Thymus (tissue), 11 donors: ENCODE measurements at regions not wholly inside any gene's neighbourhood (a gene's known extent, or its start where the extent isn't known, plus 50 kb on each side); places are given as distances from the start of the nearest gene placed in this dataset.
A peak's percentile ranks its signal among the peaks of the same experiment; 100 is the strongest.

Experiments
- DNase-seq, 9 donors: peaks; one replicate each; pipeline ENCODE4 v3.0.0-alpha.2; 2013; ENCODE audit warnings: low spot score in 9 of 9, low read depth in 6 of 9, missing footprints in 1 of 9
- H3K27ac ChIP-seq, 2 donors: one replicate each; pipeline ENCODE4 v1.5.1; 2013; ENCODE audit warnings: control low read depth in 1 of 2, low read depth in 1 of 2, low read length in 1 of 2, mild to moderate bottlenecking in 1 of 2, moderate library complexity in 1 of 2
- H3K27me3 ChIP-seq, 2 donors: one replicate each; pipeline ENCODE4 v1.5.1; 2013; ENCODE audit warnings: low read length in 1 of 2; ENCODE audit not compliant: control insufficient read depth in 2 of 2, insufficient read depth in 1 of 2
- H3K36me3 ChIP-seq, 2 donors: one replicate each; pipeline ENCODE4 v1.5.1; 2013; ENCODE audit warnings: low read length in 1 of 2, mild to moderate bottlenecking in 1 of 2, moderate library complexity in 1 of 2; ENCODE audit not compliant: control insufficient read depth in 2 of 2, insufficient read depth in 2 of 2
- H3K4me1 ChIP-seq, 2 donors: one replicate each; pipeline ENCODE4 v1.5.1; 2013; ENCODE audit warnings: low read length in 2 of 2; ENCODE audit not compliant: control insufficient read depth in 2 of 2, insufficient read depth in 2 of 2
- H3K4me3 ChIP-seq, 2 donors: one replicate each; pipeline ENCODE4 v1.5.1; 2013; ENCODE audit warnings: low read length in 2 of 2, control low read depth in 1 of 2, mild to moderate bottlenecking in 1 of 2
- H3K9me3 ChIP-seq, 2 donors: one replicate each; pipeline ENCODE4 v1.5.1; 2013; ENCODE audit warnings: low read length in 1 of 2, mild to moderate bottlenecking in 1 of 2; ENCODE audit not compliant: control insufficient read depth in 2 of 2, insufficient read depth in 1 of 2
- WGBS: extraction: QIAGEN DNeasy Blood & Tissue Kit; methylation state at CpG from one replicate; pipeline ENCODE4 v1.1.7; 2013; 5-methylcytosine and 5-hydroxymethylcytosine counted together
- donor health status: healthy.

GRCh38 chr6:97405818-97406409, 122.9 kb upstream of the MMS22L start:
- no peak for DNase-seq
- no peaks in the 10 kb centered on the region for H3K9me3 ChIP-seq
- no peaks in the 10 kb centered on the region for H3K36me3 ChIP-seq
- 91% methylated on average over 3 of the region's 3 CpGs for WGBS
- H3K27me3 ChIP-seq: no peaks in the 10 kb centered on the region
- H3K4me1 ChIP-seq: no peaks in the 10 kb centered on the region
- H3K27ac ChIP-seq: no peak overlapping the region
- no peak overlapping the region for H3K4me3 ChIP-seq

- DNase-seq: no peak
- no peaks in the 10 kb centered on the region for H3K9me3 ChIP-seq
- no peaks in the 10 kb centered on the region for H3K27me3 ChIP-seq
- H3K4me1 ChIP-seq: no peaks in the 10 kb centered on the region
- no peaks in the 10 kb centered on the region for H3K36me3 ChIP-seq
- 92% methylated on average over 1 of the region's 1 CpG for WGBS
- no peak overlapping the region for H3K4me3 ChIP-seq
- H3K27ac ChIP-seq: no peak overlapping the region
Measured at GRCh38 chr6:97406633-97407032, 123.6 kb upstream of the MMS22L start.

GRCh38 chr6:97411610-97412009, 128.6 kb upstream of the MMS22L start:
- H3K9me3 ChIP-seq: no peaks in the 10 kb centered on the region
- no peaks in the 10 kb centered on the region for H3K4me1 ChIP-seq
- DNase-seq: no peak
- no peak overlapping the region for H3K27ac ChIP-seq
- H3K4me3 ChIP-seq: no peak overlapping the region
- H3K27me3 ChIP-seq: no peaks in the 10 kb centered on the region
- whole genome bisulfite sequencing: 40% methylated on average over 2 of the region's 2 CpGs
- no peaks in the 10 kb centered on the region for H3K36me3 ChIP-seq

- Histone ChIP-seq H3K27ac (no peak overlapping the region), H3K36me3 (no peaks in the 10 kb centered on the region), H3K4me3 (no peak overlapping the region), H3K27me3 (no peaks in the 10 kb centered on the region), H3K9me3 (no peaks in the 10 kb centered on the region), H3K4me1 (no peaks in the 10 kb centered on the region)
- 79% methylated on average over 1 of the region's 1 CpG for WGBS
- DNase-seq: no peak
Measured at GRCh38 chr6:97412511-97412910, 129.5 kb upstream of the MMS22L start.

- Histone ChIP-seq H3K4me3 (no peak overlapping the region), H3K27me3 (no peaks in the 10 kb centered on the region), H3K4me1 (no peaks in the 10 kb centered on the region), H3K27ac (no peak overlapping the region), H3K9me3 (peaks cover 0 to 3% of the 10 kb centered on the region in 2 donors), H3K36me3 (no peaks in the 10 kb centered on the region)
- 72% methylated on average over 1 of the region's 1 CpG for WGBS
- no peak for DNase-seq
Measured at GRCh38 chr6:97422171-97422570, 139.2 kb upstream of the MMS22L start.

GRCh38 chr6:97423190-97423589, 140.2 kb upstream of the MMS22L start:
- Histone ChIP-seq H3K27me3 (no peaks in the 10 kb centered on the region), H3K4me3 (no peak overlapping the region), H3K9me3 (peaks cover 0 to 3% of the 10 kb centered on the region in 2 donors), H3K36me3 (no peaks in the 10 kb centered on the region), H3K27ac (no peak overlapping the region), H3K4me1 (no peaks in the 10 kb centered on the region)
- no peak for DNase-seq

GRCh38 chr6:97427648-97428047, 144.6 kb upstream of the MMS22L start:
- no peak overlapping the region for H3K4me3 ChIP-seq

GRCh38 chr6:97437087-97437486, 154.1 kb upstream of the MMS22L start:
- Histone ChIP-seq H3K9me3 (no peaks in the 10 kb centered on the region), H3K4me3 (no peak overlapping the region), H3K4me1 (no peaks in the 10 kb centered on the region), H3K36me3 (no peaks in the 10 kb centered on the region), H3K27ac (no peak overlapping the region), H3K27me3 (no peaks in the 10 kb centered on the region)
- DNase-seq: peak in 1 of 9 donors; percentile 10
- WGBS: 45% methylated on average over 3 of the region's 3 CpGs

More at GRCh38 chr6:97427648-97428047, 144.6 kb upstream of the MMS22L start:
- Histone ChIP-seq H3K36me3 (no peaks in the 10 kb centered on the region), H3K4me1 (no peaks in the 10 kb centered on the region), H3K9me3 (no peaks in the 10 kb centered on the region), H3K27ac (no peak overlapping the region), H3K27me3 (no peaks in the 10 kb centered on the region)
- no peak for DNase-seq

- Histone ChIP-seq H3K9me3 (no peaks in the 10 kb centered on the region), H3K4me3 (no peak overlapping the region), H3K27me3 (no peaks in the 10 kb centered on the region), H3K36me3 (no peaks in the 10 kb centered on the region), H3K4me1 (no peaks in the 10 kb centered on the region), H3K27ac (no peak overlapping the region)
- 91% methylated on average over 4 of the region's 4 CpGs for WGBS
- DNase-seq: no peak
Measured at GRCh38 chr6:97438011-97438671, 155.1 kb upstream of the MMS22L start.
